ENCODE measurements at regions not wholly inside any gene's neighbourhood (a gene's known extent, or its start where the extent isn't known, plus 50 kb on each side); places are given as distances from the start of the nearest gene placed in this dataset.
"Not testable (repeated sequence)": the region's sequence is repeated elsewhere in the genome, so short reads cannot be mapped to it uniquely, and the experiment has no call there.

DNA sequence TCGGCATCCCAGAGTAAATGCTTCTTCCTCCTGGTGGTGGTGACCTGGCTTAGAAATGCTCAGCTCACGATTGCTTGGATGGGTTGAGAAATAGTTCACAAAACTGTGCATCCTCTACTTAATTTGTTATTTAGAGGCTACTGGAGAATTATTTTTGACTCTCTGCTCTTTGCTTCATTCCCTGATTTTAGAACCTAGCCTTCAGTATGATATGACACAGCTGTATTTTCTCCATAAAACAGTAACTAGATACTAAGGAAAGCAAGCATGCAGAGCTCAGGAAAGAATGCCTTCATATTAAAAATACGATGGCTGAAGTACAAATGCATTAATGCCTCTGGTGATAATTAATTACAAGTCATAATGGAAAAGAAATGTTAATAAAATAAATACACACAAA lies 602.0 kb upstream of the COBL start:
- Histone ChIP-seq H3K4me1 (no peaks in the 10 kb centered on the region), H3K9me3 (no peaks in the 10 kb centered on the region), H3K36me3 (no peaks in the 10 kb centered on the region), H3K27ac (no peak overlapping the region), H3K4me3 (no peak overlapping the region), H3K27me3 (no peaks in the 10 kb centered on the region)
- DNase-seq: no peak
- TF ChIP-seq, protein P1, sequence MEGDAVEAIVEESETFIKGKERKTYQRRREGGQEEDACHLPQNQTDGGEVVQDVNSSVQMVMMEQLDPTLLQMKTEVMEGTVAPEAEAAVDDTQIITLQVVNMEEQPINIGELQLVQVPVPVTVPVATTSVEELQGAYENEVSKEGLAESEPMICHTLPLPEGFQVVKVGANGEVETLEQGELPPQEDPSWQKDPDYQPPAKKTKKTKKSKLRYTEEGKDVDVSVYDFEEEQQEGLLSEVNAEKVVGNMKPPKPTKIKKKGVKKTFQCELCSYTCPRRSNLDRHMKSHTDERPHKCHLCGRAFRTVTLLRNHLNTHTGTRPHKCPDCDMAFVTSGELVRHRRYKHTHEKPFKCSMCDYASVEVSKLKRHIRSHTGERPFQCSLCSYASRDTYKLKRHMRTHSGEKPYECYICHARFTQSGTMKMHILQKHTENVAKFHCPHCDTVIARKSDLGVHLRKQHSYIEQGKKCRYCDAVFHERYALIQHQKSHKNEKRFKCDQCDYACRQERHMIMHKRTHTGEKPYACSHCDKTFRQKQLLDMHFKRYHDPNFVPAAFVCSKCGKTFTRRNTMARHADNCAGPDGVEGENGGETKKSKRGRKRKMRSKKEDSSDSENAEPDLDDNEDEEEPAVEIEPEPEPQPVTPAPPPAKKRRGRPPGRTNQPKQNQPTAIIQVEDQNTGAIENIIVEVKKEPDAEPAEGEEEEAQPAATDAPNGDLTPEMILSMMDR (IDR thresholded peaks at IDR 0.05): no peak
- intact Hi-C loops (cut with DNase I): no loop called here
- ATAC-seq: no peak

DNA sequence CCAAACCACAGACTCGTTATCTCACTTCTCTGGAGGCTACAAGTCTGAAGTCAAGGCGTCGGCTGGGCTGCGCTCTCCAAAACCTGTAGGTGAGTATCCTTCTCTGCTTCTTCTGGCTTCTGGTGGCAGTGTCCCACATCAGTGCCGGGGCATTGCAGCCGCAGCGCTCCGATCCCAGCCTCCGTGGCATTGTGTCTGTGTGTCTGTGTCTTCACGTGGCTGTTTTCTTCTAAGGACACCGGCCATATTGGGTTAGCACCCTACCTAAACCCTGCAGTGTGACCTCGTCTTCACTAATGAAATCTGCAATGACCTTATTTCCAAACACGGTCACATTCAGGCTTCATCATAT lies 584.9 kb upstream of the COBL start:
- Histone ChIP-seq H3K4me1 (no peaks in the 10 kb centered on the region), H3K27me3 (no peaks in the 10 kb centered on the region), H3K9me3 (no peaks in the 10 kb centered on the region), H3K36me3 (no peaks in the 10 kb centered on the region), H3K27ac (no peak overlapping the region), H3K4me3 (no peak overlapping the region)
- intact Hi-C loops (cut with DNase I): no loop called here
- DNase-seq (no peak), ATAC-seq (no peak)
- TF ChIP-seq, protein P1 (IDR thresholded peaks at IDR 0.05): no peak

DNA sequence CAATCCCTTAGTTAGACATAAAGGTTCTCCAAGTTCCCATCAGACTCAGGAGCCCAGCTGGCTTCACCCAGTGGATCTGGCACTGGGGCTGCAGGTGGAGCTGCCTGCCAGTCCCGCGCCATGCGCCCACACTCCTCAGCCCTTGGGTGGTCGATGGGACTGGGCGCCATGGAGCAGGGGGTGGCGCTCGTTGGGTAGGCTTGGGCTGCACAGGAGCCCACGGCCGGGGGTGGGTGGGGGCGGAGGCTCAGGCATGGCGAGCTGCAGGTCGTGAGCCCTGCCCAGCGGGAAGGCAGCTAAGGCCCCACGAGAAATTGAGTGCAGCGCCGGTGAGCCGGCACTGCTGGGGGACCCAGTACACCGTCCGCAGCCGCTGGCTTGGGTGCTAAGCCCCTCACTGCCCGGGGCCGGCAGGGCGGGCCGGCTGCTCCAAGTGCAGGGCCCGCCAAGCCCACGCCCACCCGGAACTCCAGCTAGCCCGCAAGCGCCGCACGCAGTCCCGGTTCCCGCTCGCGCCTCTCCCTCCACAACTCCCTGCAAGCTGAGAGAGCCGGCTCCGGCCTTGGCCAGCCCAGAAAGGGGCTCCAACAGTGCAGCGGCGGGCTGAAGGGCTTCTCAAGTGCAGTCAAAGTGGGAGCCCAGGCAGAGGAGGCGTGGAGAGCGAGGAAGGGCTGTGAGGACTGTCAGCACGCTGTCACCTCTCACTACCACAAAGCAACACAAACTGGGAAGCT lies 584.3 kb upstream of the COBL start:
- intact Hi-C loops (cut with DNase I); DNase-seq; H3K4me3 ChIP-seq; H3K4me1 ChIP-seq; H3K9me3 ChIP-seq; ATAC-seq; H3K27me3 ChIP-seq; H3K27ac ChIP-seq; H3K36me3 ChIP-seq: not testable (repeated sequence)

DNA sequence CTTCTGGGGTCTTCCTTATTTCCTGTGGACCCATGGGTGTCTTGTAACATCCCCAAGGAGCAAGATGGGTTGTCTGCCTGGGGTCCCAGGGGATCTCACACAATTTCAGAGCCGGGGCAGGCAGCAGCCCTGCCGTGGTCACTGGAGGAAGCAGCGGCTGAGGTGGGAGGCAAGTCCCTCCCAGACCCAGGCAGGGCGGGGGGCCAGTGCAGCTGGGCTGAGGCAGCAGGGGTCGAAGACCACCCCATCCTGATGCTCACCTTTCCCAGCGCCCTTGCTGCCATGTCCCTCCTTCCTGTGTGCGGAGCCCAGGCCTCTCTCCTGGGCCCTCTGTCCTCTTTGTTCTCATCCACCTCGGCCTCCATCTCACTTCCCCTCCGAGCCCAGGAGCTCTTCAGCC lies 583.0 kb upstream of the COBL start:
- Histone ChIP-seq H3K36me3 (no peaks in the 10 kb centered on the region), H3K27ac (no peak overlapping the region), H3K27me3 (no peaks in the 10 kb centered on the region), H3K4me1 (no peaks in the 10 kb centered on the region), H3K4me3 (no peak overlapping the region), H3K9me3 (no peaks in the 10 kb centered on the region)
- TF ChIP-seq, protein P1 (IDR thresholded peaks at IDR 0.05): no peak
- intact Hi-C loops (cut with DNase I): no loop called here
- DNase-seq: no peak
- ATAC-seq: peak; percentile 30

DNA sequence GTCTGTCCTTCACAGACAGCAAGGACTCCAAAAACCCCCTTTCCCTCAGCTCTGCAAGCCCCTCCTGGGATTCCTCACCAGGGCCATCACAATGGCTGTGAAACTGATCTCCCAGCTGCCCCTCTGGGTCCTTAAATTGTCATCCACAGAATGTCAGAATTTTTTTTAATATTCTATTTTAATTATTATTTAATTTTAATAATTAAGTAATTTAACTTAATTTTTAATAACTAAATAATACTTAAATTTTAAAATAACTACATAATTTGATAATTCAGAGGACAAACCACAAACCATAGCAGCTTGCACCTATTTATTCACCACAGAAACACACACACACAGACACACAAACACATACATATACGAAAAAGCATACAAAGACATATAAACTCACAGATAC lies 565.8 kb upstream of the COBL start:
- intact Hi-C loops (cut with DNase I): no loop called here
- Histone ChIP-seq H3K4me1 (no peaks in the 10 kb centered on the region), H3K36me3 (no peaks in the 10 kb centered on the region), H3K9me3 (no peaks in the 10 kb centered on the region), H3K27ac (no peak overlapping the region), H3K27me3 (no peaks in the 10 kb centered on the region), H3K4me3 (no peak overlapping the region)
- TF ChIP-seq, protein P1 (IDR thresholded peaks at IDR 0.05): no peak
- no peak for DNase-seq
- ATAC-seq: no peak

DNA sequence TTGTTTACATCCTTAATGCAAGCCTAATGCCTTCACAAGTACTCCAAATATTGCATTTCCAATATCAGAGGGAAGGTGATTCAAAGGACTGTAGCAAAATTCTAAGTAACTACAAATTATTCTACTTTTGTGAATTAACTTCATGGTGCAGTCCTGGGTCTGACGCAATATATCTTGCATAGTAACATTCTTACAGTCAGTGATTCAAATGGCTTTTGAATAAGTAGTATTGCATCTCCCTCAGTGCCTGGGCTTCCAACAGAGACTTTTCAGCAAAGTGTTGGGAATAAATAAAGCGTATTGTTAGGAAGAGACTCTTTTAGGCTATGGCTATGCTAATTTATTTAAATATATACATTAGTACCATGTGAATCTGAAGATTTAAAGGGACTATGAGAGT lies 564.7 kb upstream of the COBL start:
- H3K4me3 ChIP-seq: no peak overlapping the region
- no peaks in the 10 kb centered on the region for H3K4me1 ChIP-seq
- no peaks in the 10 kb centered on the region for H3K27me3 ChIP-seq
- intact Hi-C loops (cut with DNase I): no loop called here
- no peaks in the 10 kb centered on the region for H3K9me3 ChIP-seq
- DNase-seq (no peak), ATAC-seq (no peak)
- H3K36me3 ChIP-seq: no peaks in the 10 kb centered on the region
- no peak overlapping the region for H3K27ac ChIP-seq
- TF ChIP-seq, protein P1 (IDR thresholded peaks at IDR 0.05): no peak
